Neural cell (in vitro differentiated cells): ENCODE measurements at regions not wholly inside any gene's neighbourhood (a gene's known extent, or its start where the extent isn't known, plus 50 kb on each side); places are given as distances from the start of the nearest gene placed in this dataset.

Experiments
- H2AFZ ChIP-seq: fragments of 200-600, 300-800 bp; sonication (generic), shearing (Covaris generic); 2 replicates; pipeline ENCODE4 v1.6.0; 2014; ENCODE audit warnings: low read depth, mild to moderate bottlenecking, antibody characterized with exemption, low read length, moderate library complexity
- H3F3A ChIP-seq: fragments of 200-600 bp; shearing (Covaris generic); 2 replicates; pipeline ENCODE4 v1.6.1; 2016; ENCODE audit warnings: mild to moderate bottlenecking, moderate library complexity, mixed read lengths, antibody characterized with exemption, low read length; ENCODE audit not compliant: insufficient read depth, poor library complexity, severe bottlenecking
- H3K27ac ChIP-seq: fragments of 200-600, 300-800 bp; sonication (generic), shearing (Covaris generic); 2 replicates; pipeline ENCODE4 v1.5.1; 2014; ENCODE audit warnings: mild to moderate bottlenecking, low read length, moderate library complexity
- H3K27me3 ChIP-seq: fragments of 300-800, 200-600 bp; sonication (generic), shearing (Covaris generic); 2 replicates; pipeline ENCODE4 v1.6.0; 2014; ENCODE audit warnings: mild to moderate bottlenecking, low read depth, low read length, moderate library complexity; ENCODE audit not compliant: insufficient read depth
- H3K36me3 ChIP-seq: fragments of 300-800, 200-600 bp; sonication (generic), shearing (Covaris generic); 2 replicates; pipeline ENCODE4 v1.5.1; 2014; ENCODE audit warnings: mild to moderate bottlenecking, antibody characterized with exemption, low read length, moderate library complexity; ENCODE audit not compliant: insufficient read depth
- H3K4me2 ChIP-seq: fragments of 300-800, 200-600 bp; sonication (generic), shearing (Covaris generic); 2 replicates; pipeline ENCODE4 v1.6.0; 2014; ENCODE audit warnings: mild to moderate bottlenecking, low read length
- H3K4me3 ChIP-seq: fragments of 300-800, 200-600 bp; sonication (generic), shearing (Covaris generic); 2 replicates; pipeline ENCODE4 v1.5.1; 2014; ENCODE audit warnings: mild to moderate bottlenecking, low read length, moderate library complexity
- H3K79me2 ChIP-seq: fragments of 200-600 bp; shearing (Covaris generic); replicated peaks from 2 replicates; pipeline ENCODE4 v1.6.0; 2014; ENCODE audit warnings: mild to moderate bottlenecking, low read length, moderate library complexity; ENCODE audit not compliant: insufficient read depth
- H3K9ac ChIP-seq: fragments of 300-800, 200-600 bp; sonication (generic), shearing (Covaris generic); 2 replicates; pipeline ENCODE4 v1.6.1; 2016; ENCODE audit warnings: mild to moderate bottlenecking, low read length, mixed read lengths
- H3K9me2 ChIP-seq: fragments of 200-600 bp; shearing (Covaris generic); 2 replicates; pipeline ENCODE4 v1.6.1; 2016; ENCODE audit warnings: mild to moderate bottlenecking, low read length, mixed read lengths; ENCODE audit not compliant: insufficient read depth
- H3K9me3 ChIP-seq: fragments of 200-600, 300-800 bp; sonication (generic), shearing (Covaris generic); 2 replicates; pipeline ENCODE4 v1.6.1; 2016; ENCODE audit warnings: mild to moderate bottlenecking, mixed run types, low read length, moderate library complexity, mixed read lengths
- H4K20me1 ChIP-seq: fragments of 200-600 bp; shearing (Covaris generic); 2 replicates; pipeline ENCODE4 v1.6.1; 2016; ENCODE audit warnings: mild to moderate bottlenecking, mixed run types; ENCODE audit not compliant: insufficient read depth
- CTCF ChIP-seq: fragments of 450-650 bp; IDR thresholded peaks from 2 replicates; pipeline ENCODE4 v1.5.1; 2014; ENCODE audit warnings: antibody characterized with exemption, mild to moderate bottlenecking, moderate library complexity; ENCODE audit not compliant: poor library complexity, severe bottlenecking
- EP300 ChIP-seq: fragments of 450-650 bp; conservative IDR thresholded peaks from 2 replicates; pipeline ENCODE4 v1.6.1; 2014; ENCODE audit warnings: antibody characterized with exemption, mild to moderate bottlenecking, moderate library complexity; ENCODE audit not compliant: poor library complexity, severe bottlenecking
- EZH2 ChIP-seq: fragments of 200-600, 300-800 bp; shearing (Covaris generic), sonication (generic); IDR thresholded peaks from 2 replicates; pipeline ENCODE4 v1.6.1; 2014; ENCODE audit warnings: antibody characterized with exemption, low read length, borderline replicate concordance, mild to moderate bottlenecking; ENCODE audit not compliant: insufficient read depth, poor library complexity, severe bottlenecking
- MXI1 ChIP-seq: fragments of 450-650 bp; conservative IDR thresholded peaks from 2 replicates; pipeline ENCODE4 v1.6.1; 2014; ENCODE audit warnings: antibody characterized with exemption, mild to moderate bottlenecking; ENCODE audit not compliant: poor library complexity, severe bottlenecking
- POLR2AphosphoS5 ChIP-seq: IDR thresholded peaks from 2 replicates; pipeline ENCODE4 v1.6.1; 2012
- RAD21 ChIP-seq: fragments of 450-650 bp; conservative IDR thresholded peaks from 2 replicates; pipeline ENCODE4 v1.6.1; 2014; ENCODE audit warnings: antibody characterized with exemption, mild to moderate bottlenecking, moderate library complexity
- REST ChIP-seq: IDR thresholded peaks from 2 replicates; pipeline ENCODE4 v1.6.1; 2012; ENCODE audit warnings: borderline replicate concordance
- SMC3 ChIP-seq: fragments of 450-650 bp; conservative IDR thresholded peaks from 2 replicates; pipeline ENCODE4 v1.6.1; 2014; ENCODE audit warnings: antibody characterized with exemption, mild to moderate bottlenecking, moderate library complexity; ENCODE audit not compliant: poor library complexity
- TAF1 ChIP-seq: IDR thresholded peaks from 2 replicates; pipeline ENCODE4 v1.6.1; 2012; ENCODE audit warnings: low read depth

GRCh38 chr10:7487528-7487927, 76.7 kb upstream of the SFMBT2 start:
- Histone ChIP-seq H3K9ac (no peak overlapping the region), H3K79me2 (no peaks in the 10 kb centered on the region), H3K36me3 (no peaks in the 10 kb centered on the region), H3K4me2 (no peak overlapping the region), H3K9me3 (no peaks in the 10 kb centered on the region), H3F3A (peaks cover 4% of the 10 kb centered on the region), H2AFZ (no peak overlapping the region), H3K9me2 (peaks cover 4% of the 10 kb centered on the region), H3K27me3 (no peaks in the 10 kb centered on the region), H3K4me3 (no peak overlapping the region), H4K20me1 (no peaks in the 10 kb centered on the region), H3K27ac (no peak overlapping the region)
- no peak for TF ChIP-seq REST
- no peak for TF ChIP-seq MXI1
- no peak for TF ChIP-seq TAF1
- no peak for TF ChIP-seq SMC3
- no peak for TF ChIP-seq POLR2AphosphoS5
- no peak for TF ChIP-seq CTCF

GRCh38 chr10:7486528-7486927, 75.7 kb upstream of the SFMBT2 start:
- peaks cover 4% of the 10 kb centered on the region for H3K9me2 ChIP-seq
- peak overlapping the region; percentile 46 for H3K4me3 ChIP-seq
- peak overlapping the region; percentile 0 for H3K9ac ChIP-seq
- peaks cover 4% of the 10 kb centered on the region for H3F3A ChIP-seq
- no peak overlapping the region for H2AFZ ChIP-seq
- no peak overlapping the region for H3K4me2 ChIP-seq
- no peaks in the 10 kb centered on the region for H3K27me3 ChIP-seq
- no peaks in the 10 kb centered on the region for H3K36me3 ChIP-seq
- TF ChIP-seq TAF1 (no peak), SMC3 (no peak), RAD21 (no peak), EZH2 (no peak), REST (no peak), MXI1 (no peak), POLR2AphosphoS5 (no peak), EP300 (no peak), CTCF (no peak)
- H4K20me1 ChIP-seq = no peaks in the 10 kb centered on the region
- peak overlapping the region; percentile 84 for H3K27ac ChIP-seq
- no peaks in the 10 kb centered on the region for H3K79me2 ChIP-seq
- no peaks in the 10 kb centered on the region for H3K9me3 ChIP-seq
